Fibroblast of mammary gland (primary cell): ENCODE measurements at regions not wholly inside any gene's neighbourhood (a gene's known extent, or its start where the extent isn't known, plus 50 kb on each side); places are given as distances from the start of the nearest gene placed in this dataset.

ENCODE experiments used
- DNase-seq: peaks from one replicate; pipeline ENCODE4 v3.0.0-alpha.2; 2010; ENCODE audit warnings: low read depth
- H3K4me3 ChIP-seq: 2 replicates; pipeline ENCODE4 v1.5.1; 2011; ENCODE audit warnings: low read depth, mild to moderate bottlenecking, low read length, moderate library complexity; ENCODE audit not compliant: control insufficient read depth
- TF ChIP-seq, protein P1 (sequence below): conservative IDR thresholded peaks from 2 replicates; pipeline ENCODE4 v1.5.1; 2011; ENCODE audit warnings: low read depth, low read length, inconsistent platforms; ENCODE audit not compliant: control insufficient read depth, insufficient read depth

DNA sequence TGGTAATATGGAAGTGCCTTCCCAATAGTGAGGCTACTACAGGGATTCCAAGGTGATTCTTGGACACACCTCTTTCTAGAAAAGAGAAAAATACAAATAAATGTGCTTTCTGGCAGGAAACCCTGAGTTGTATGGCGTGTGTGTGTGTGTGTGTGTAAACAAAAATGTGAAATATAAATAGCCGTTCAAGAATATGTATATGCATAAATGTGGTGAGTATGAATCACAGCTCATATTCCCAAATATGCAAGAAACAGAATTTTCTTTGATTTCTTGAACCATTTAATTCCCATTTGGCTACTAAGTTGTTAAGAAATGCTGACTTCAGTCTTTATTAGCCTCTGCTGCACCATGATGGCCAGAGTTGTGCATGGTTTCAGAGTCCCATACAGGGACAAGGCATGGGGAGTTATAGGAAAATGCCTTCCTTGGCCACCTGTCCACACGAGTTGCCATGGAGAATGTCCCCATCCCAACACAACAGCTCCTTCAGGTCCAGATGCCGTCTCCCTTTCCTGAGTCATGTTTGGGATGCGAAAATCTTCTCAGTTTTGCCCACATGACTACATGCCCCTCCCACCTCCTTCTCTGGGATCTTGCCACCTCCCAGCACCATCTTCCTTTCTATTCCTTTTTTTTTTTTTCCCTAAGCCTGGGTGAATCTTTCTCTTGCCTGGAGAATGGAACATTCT, 312.4 kb upstream of the ECI2 start:
- no peak overlapping the region for H3K4me3 ChIP-seq
- DNase-seq, result peak; percentile 31
- TF ChIP-seq, protein P1, sequence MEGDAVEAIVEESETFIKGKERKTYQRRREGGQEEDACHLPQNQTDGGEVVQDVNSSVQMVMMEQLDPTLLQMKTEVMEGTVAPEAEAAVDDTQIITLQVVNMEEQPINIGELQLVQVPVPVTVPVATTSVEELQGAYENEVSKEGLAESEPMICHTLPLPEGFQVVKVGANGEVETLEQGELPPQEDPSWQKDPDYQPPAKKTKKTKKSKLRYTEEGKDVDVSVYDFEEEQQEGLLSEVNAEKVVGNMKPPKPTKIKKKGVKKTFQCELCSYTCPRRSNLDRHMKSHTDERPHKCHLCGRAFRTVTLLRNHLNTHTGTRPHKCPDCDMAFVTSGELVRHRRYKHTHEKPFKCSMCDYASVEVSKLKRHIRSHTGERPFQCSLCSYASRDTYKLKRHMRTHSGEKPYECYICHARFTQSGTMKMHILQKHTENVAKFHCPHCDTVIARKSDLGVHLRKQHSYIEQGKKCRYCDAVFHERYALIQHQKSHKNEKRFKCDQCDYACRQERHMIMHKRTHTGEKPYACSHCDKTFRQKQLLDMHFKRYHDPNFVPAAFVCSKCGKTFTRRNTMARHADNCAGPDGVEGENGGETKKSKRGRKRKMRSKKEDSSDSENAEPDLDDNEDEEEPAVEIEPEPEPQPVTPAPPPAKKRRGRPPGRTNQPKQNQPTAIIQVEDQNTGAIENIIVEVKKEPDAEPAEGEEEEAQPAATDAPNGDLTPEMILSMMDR, result no peak

DNA sequence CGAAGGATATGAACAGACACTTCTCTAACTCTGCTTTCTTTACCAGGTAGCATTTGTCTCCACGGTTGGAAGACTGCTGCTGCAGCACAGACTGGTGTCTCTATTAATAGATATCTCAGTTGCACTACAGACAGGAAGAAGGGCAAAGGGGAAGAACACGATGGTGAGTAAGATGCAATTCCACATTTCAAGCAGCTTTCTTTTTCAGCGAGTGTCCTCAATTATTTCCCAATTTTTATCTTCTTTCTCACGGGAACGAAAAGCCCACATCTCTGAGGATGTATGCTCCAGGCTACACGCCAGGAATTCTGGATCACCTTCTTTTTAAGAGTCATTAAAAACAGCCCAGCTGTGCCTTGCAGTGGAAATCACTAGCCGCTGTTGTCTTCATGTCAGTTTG, 311.6 kb upstream of the ECI2 start:
- DNase-seq, result peak; percentile 93
- H3K4me3 ChIP-seq, result no peak overlapping the region
- TF ChIP-seq, protein P1, result no peak

DNA sequence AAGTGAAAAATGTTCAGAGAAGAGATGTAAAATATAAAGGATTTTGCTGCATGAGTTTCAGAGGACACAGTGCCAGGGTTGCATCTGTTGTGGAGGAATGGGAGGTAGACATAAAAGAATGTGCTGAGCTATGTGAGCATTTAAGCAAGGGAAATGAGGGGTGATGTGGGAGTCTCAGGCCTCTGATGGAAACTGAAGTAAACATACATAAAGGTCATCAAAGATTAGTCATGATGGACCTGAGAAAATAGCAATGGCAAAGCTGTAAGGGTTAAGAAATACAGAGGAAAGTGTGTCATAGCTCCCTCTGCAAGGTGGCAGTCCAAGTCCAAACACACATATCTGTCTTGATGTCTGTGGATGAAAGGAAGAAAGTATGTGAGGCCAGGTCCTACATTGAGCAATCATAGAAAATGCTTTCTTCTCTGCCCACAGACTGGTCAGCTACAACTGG, 306.6 kb upstream of the ECI2 start:
- peak; percentile 63 for DNase-seq
- no peak overlapping the region for H3K4me3 ChIP-seq
- TF ChIP-seq, protein P1, result no peak

DNA sequence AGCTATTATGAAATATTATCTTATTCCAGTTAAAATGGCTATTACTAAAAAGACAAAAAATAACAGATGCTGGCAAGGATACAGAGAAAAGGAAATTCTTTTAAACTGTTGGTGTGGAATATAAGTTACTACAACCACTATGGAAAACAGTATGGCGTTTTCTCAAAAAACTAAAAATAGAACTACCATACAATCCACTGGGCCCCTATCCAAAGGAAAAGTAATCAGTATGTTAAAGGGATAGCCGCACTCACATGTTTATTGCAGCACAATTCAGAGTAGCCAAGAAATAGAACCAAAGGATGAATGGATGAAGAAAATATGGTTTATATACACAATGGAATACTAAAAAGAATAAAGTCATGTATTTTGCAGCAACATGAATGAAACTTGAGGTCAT, 303.8 kb upstream of the ECI2 start:
- TF ChIP-seq, protein P1, result no peak
- no peak overlapping the region for H3K4me3 ChIP-seq
- DNase-seq, result no peak

DNA sequence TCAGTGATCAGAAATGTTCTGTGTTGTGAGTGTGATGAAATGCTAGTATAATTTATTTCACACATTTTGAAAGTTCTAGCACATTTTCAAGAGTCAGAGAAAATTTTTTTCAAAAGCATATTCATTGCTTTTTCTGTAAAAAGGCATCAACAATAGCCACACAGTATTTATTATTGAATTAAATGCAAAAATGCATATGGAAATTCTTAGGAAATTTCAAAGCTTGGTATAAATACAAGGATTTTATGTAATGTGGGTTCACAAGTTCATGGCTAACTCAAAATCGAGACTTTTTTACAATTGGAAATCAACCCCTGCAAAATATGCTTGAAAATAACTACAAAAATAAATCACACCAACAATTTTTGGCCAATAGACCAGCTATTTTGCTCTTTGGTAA, 302.0 kb upstream of the ECI2 start:
- TF ChIP-seq, protein P1, result no peak
- H3K4me3 ChIP-seq, result no peak overlapping the region
- no peak for DNase-seq

DNA sequence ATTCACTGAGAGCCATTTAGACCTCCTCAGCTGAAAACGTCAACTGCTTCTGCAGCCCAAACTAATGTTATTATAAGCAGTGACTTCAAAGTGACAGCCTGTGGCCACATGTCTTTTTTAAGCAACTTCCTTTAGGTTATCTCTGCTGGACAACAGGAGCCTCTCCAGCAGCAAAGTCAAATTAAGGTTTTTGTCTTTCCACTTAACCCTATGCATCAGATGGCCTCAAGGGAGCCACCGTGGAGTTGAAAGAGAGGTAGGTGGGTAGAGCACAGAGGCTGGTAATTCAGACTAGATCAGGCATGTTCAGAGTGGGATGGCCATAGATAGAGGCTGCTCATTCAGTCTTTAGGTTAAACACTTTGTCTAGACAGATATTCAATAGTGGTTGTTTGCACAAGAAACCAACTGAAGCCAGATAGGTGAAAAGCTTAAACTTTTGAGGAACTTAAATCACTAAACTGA, 300.6 kb upstream of the ECI2 start:
- TF ChIP-seq, protein P1, result no peak
- H3K4me3 ChIP-seq, result no peak overlapping the region
- DNase-seq, result no peak
